CD8-positive, alpha-beta memory T cell (primary cell): ENCODE measurements at regions not wholly inside any gene's neighbourhood (a gene's known extent, or its start where the extent isn't known, plus 50 kb on each side); places are given as distances from the start of the nearest gene placed in this dataset.

Experiments
- CTCF ChIA-PET: fragments of 350-600 bp; sonication (Branson Sonifier 250); formaldehyde crosslinking; loops from one replicate; lab custom pipeline; 2021; ENCODE audit warnings: antibody characterized with exemption; lab: Charles Lee
- POLR2A ChIA-PET: fragments of 350-600 bp; sonication (Branson Sonifier 250); formaldehyde crosslinking; loops from one replicate; lab custom pipeline; 2021; ENCODE audit warnings: antibody characterized with exemption; lab: Charles Lee
- DNase-seq, 5 donors: peaks; one replicate each; pipeline versions ENCODE4 v3.0.0 to v3.0.0-alpha.2; 2020 to 2022; ENCODE audit warnings: mixed read lengths in 1 of 5
- H3K27ac ChIP-seq: one replicate; pipeline ENCODE4 v1.7.0; 2013; ENCODE audit warnings: low read depth, mild to moderate bottlenecking, low read length, moderate library complexity
- H3K27me3 ChIP-seq: 2 replicates; pipeline ENCODE4 v1.7.0; 2013; ENCODE audit warnings: low read length, mild to moderate bottlenecking; ENCODE audit not compliant: insufficient read depth, poor library complexity, severe bottlenecking
- H3K36me3 ChIP-seq: 2 replicates; pipeline ENCODE4 v1.7.0; 2013; ENCODE audit warnings: mild to moderate bottlenecking, low read length, moderate library complexity; ENCODE audit not compliant: insufficient read depth
- H3K4me1 ChIP-seq: 2 replicates; pipeline ENCODE4 v1.7.0; 2013; ENCODE audit warnings: mild to moderate bottlenecking, low read length, moderate library complexity; ENCODE audit not compliant: insufficient read depth
- H3K4me3 ChIP-seq: 2 replicates; pipeline ENCODE4 v1.7.0; 2013; ENCODE audit warnings: mild to moderate bottlenecking, low read length
- H3K9me3 ChIP-seq: 2 replicates; pipeline ENCODE4 v1.7.0; 2013; ENCODE audit warnings: mild to moderate bottlenecking, low read length
- H3K27ac Mint-ChIP-seq, 8 donors: one replicate each; pipeline ENCODE4 v1.8.0; 2020 to 2021; ENCODE audit warnings: mixed read lengths in 8 of 8, mild to moderate bottlenecking in 6 of 8, inconsistent platforms in 3 of 8, moderate library complexity in 3 of 8
- H3K27me3 Mint-ChIP-seq, 2 donors: one replicate each; pipeline ENCODE4 v1.8.0; 2020 to 2021; ENCODE audit warnings: mixed read lengths in 2 of 2, mild to moderate bottlenecking in 1 of 2, moderate library complexity in 1 of 2
- H3K36me3 Mint-ChIP-seq, 3 donors: one replicate each; pipeline ENCODE4 v1.8.0; 2020 to 2021; ENCODE audit warnings: mixed read lengths in 3 of 3, inconsistent platforms in 1 of 3, mild to moderate bottlenecking in 1 of 3
- H3K4me1 Mint-ChIP-seq, 3 donors: one replicate each; pipeline ENCODE4 v1.8.0; 2020 to 2021; ENCODE audit warnings: mixed read lengths in 3 of 3, inconsistent platforms in 1 of 3, mild to moderate bottlenecking in 1 of 3
- H3K4me3 Mint-ChIP-seq, 7 donors: one replicate each; pipeline ENCODE4 v1.8.0; 2020 to 2021; ENCODE audit warnings: mixed read lengths in 7 of 7, mild to moderate bottlenecking in 6 of 7, moderate library complexity in 4 of 7, inconsistent platforms in 2 of 7
- H3K9me3 Mint-ChIP-seq, 5 donors: one replicate each; pipeline ENCODE4 v1.8.0; 2020 to 2022; ENCODE audit warnings: mixed read lengths in 5 of 5, mild to moderate bottlenecking in 3 of 5, moderate library complexity in 2 of 5, inconsistent platforms in 1 of 5

DNA sequence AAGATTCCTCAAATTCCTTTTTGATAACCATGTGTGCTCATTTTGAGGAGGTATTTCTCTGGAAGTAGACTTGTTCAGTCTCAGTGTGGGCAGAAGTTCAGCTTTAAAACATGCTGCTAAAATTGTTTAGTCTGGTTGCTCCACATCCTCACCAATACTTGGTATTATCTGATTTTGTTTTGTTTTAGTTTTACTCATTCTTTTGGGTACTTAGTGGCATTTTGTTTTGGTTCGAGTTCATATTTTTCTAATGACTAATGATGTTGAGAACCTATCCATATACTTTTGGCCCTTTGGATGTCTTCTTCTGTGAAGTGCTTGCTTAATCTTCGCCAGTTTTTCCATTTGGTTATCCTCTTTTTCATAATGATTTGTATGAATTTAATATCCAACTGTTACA is 694.2 kb upstream of the FZD8 start:
- Histone ChIP-seq H3K9me3 (no peaks in the 10 kb centered on the region), H3K4me3 (no peak overlapping the region), H3K27ac (no peak overlapping the region), H3K4me1 (no peaks in the 10 kb centered on the region), H3K27me3 (no peaks in the 10 kb centered on the region), H3K36me3 (no peaks in the 10 kb centered on the region)
- no peak for DNase-seq
- ChIA-PET CTCF (no interaction called here), POLR2A (no interaction called here)
- Mint-ChIP-seq H3K4me3 (no peak overlapping the region), H3K36me3 (no peaks in the 10 kb centered on the region), H3K27ac (no peak overlapping the region), H3K4me1 (no peaks in the 10 kb centered on the region), H3K27me3 (no peaks in the 10 kb centered on the region), H3K9me3 (peaks cover 0 to 30% (median 10%) of the 10 kb centered on the region in 5 donors)

- no peak overlapping the region for H3K4me3 Mint-ChIP-seq
- H3K36me3 ChIP-seq = no peaks in the 10 kb centered on the region
- no peak overlapping the region for H3K27ac Mint-ChIP-seq
- no peak overlapping the region for H3K27ac ChIP-seq
- no peaks in the 10 kb centered on the region for H3K4me1 ChIP-seq
- ChIA-PET POLR2A (no interaction called here), CTCF (interaction anchor here (0.6 kb wide), 1 partner anchor 405 kb away, joined by 3 read pairs; no protein-coding TSS in a partner anchor)
- H3K36me3 Mint-ChIP-seq = peaks cover 0 to 2% (median 0%) of the 10 kb centered on the region in 3 donors
- no peaks in the 10 kb centered on the region for H3K27me3 ChIP-seq
- peaks cover 0 to 29% (median 3%) of the 10 kb centered on the region in 5 donors for H3K9me3 Mint-ChIP-seq
- H3K4me1 Mint-ChIP-seq = no peaks in the 10 kb centered on the region
- H3K27me3 Mint-ChIP-seq = no peaks in the 10 kb centered on the region
- no peaks in the 10 kb centered on the region for H3K9me3 ChIP-seq
- H3K4me3 ChIP-seq = no peak overlapping the region
- no peak for DNase-seq
These were observed 691.4 kb upstream of the FZD8 start for GRCh38 chr10:36333446-36333845.

DNA sequence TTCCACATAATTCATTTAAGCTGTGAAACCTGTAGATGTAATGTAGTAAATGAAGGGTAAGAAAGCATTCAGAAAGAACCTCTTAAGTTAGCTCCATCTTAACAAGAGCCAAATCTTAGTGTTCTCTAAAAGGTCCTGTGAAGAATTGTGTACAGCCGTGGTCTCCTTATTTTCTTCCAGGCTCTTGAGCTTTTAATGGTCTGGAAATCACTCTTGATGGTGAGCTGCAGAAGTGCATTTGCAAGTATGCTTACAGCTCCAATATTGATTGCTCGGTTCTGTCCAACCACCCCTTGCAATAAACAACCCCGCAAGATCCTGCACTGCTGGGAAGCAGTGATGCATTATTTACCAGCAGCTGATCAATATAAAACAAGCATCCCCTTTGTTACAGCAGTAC is 690.8 kb upstream of the FZD8 start:
- H3K36me3 Mint-ChIP-seq = peaks cover 0 to 2% (median 0%) of the 10 kb centered on the region in 3 donors
- no peaks in the 10 kb centered on the region for H3K36me3 ChIP-seq
- no peak overlapping the region for H3K4me3 Mint-ChIP-seq
- no peaks in the 10 kb centered on the region for H3K9me3 ChIP-seq
- CTCF ChIA-PET = no interaction called here
- no peaks in the 10 kb centered on the region for H3K4me1 Mint-ChIP-seq
- H3K4me3 ChIP-seq = no peak overlapping the region
- POLR2A ChIA-PET = no interaction called here
- H3K9me3 Mint-ChIP-seq = peaks cover 0 to 25% (median 4%) of the 10 kb centered on the region in 5 donors
- DNase-seq = no peak
- no peaks in the 10 kb centered on the region for H3K27me3 Mint-ChIP-seq
- no peak overlapping the region for H3K27ac Mint-ChIP-seq
- H3K4me1 ChIP-seq = no peaks in the 10 kb centered on the region
- no peak overlapping the region for H3K27ac ChIP-seq
- H3K27me3 ChIP-seq = no peaks in the 10 kb centered on the region

- Histone ChIP-seq H3K4me1 (no peaks in the 10 kb centered on the region), H3K4me3 (no peak overlapping the region), H3K9me3 (no peaks in the 10 kb centered on the region), H3K27me3 (no peaks in the 10 kb centered on the region), H3K36me3 (no peaks in the 10 kb centered on the region), H3K27ac (no peak overlapping the region)
- peaks cover 3 to 16% (median 5%) of the 10 kb centered on the region in 5 donors for H3K9me3 Mint-ChIP-seq
- peaks cover 0 to 2% (median 0%) of the 10 kb centered on the region in 3 donors for H3K36me3 Mint-ChIP-seq
- ChIA-PET CTCF (no interaction called here), POLR2A (no interaction called here)
- no peak overlapping the region for H3K4me3 Mint-ChIP-seq
- DNase-seq = no peak
- H3K4me1 Mint-ChIP-seq = no peaks in the 10 kb centered on the region
- no peak overlapping the region for H3K27ac Mint-ChIP-seq
- no peaks in the 10 kb centered on the region for H3K27me3 Mint-ChIP-seq
These were observed 689.0 kb upstream of the FZD8 start for GRCh38 chr10:36331121-36331520.

DNA sequence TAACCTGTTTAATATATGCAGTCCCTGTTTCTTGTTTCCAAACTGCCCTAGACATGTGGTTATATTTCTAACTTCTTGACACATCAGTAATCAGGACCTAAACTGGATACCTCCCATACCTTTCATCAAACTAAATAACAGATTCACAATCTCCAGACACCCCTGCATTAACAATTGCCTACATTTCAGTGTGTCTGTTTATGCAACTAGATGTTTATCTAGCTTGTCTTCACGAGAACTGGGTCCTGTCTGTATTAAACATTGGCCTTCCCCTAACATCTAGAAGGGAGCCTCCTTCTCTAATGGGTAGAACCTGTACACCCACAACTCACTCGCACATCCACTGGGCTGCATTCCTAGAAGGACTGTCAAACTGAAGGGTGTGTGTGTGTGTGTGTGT is 683.7 kb upstream of the FZD8 start:
- CTCF ChIA-PET = no interaction called here
- Histone ChIP-seq H3K36me3 (no peaks in the 10 kb centered on the region), H3K27me3 (no peaks in the 10 kb centered on the region), H3K4me3 (no peak overlapping the region), H3K4me1 (no peaks in the 10 kb centered on the region), H3K9me3 (no peaks in the 10 kb centered on the region), H3K27ac (no peak overlapping the region)
- H3K27me3 Mint-ChIP-seq = no peaks in the 10 kb centered on the region
- H3K36me3 Mint-ChIP-seq = peaks cover 0 to 2% (median 0%) of the 10 kb centered on the region in 3 donors
- H3K27ac Mint-ChIP-seq = no peak overlapping the region
- POLR2A ChIA-PET = no interaction called here
- peaks cover 3 to 17% (median 8%) of the 10 kb centered on the region in 5 donors for H3K9me3 Mint-ChIP-seq
- DNase-seq = no peak
- H3K4me3 Mint-ChIP-seq = no peak overlapping the region
- H3K4me1 Mint-ChIP-seq = no peaks in the 10 kb centered on the region

DNA sequence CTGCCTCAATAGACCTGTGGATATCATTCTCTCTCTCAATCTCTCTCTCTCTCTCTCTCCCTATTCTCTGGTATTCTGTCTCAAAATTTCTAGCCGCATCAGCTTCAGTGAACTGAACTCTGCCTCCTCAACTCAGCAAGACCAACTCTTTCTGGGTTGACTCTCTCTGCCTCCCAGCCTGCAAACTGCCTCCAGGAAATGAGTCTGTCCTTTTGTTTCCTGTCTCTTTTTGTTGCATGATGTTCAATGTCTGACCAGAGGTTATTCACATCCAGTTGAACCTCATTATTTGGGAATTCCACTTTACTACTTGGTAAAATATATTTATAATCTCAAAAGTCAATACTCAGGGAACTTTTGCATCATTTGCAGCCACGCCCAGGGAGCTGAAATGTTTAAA is 682.7 kb upstream of the FZD8 start:
- no peaks in the 10 kb centered on the region for H3K36me3 Mint-ChIP-seq
- no peaks in the 10 kb centered on the region for H3K27me3 ChIP-seq
- H3K27ac Mint-ChIP-seq = no peak overlapping the region
- no peak overlapping the region for H3K4me3 ChIP-seq
- no peak overlapping the region for H3K27ac ChIP-seq
- DNase-seq = no peak
- POLR2A ChIA-PET = no interaction called here
- H3K4me1 ChIP-seq = no peaks in the 10 kb centered on the region
- H3K4me3 Mint-ChIP-seq = no peak overlapping the region
- no peaks in the 10 kb centered on the region for H3K9me3 ChIP-seq
- no peaks in the 10 kb centered on the region for H3K36me3 ChIP-seq
- CTCF ChIA-PET = no interaction called here
- peaks cover 7 to 21% (median 8%) of the 10 kb centered on the region in 5 donors for H3K9me3 Mint-ChIP-seq
- H3K27me3 Mint-ChIP-seq = no peaks in the 10 kb centered on the region
- no peaks in the 10 kb centered on the region for H3K4me1 Mint-ChIP-seq

GRCh38 chr10:36313142-36313541 is 671.0 kb upstream of the FZD8 start:
- ChIA-PET POLR2A (no interaction called here), CTCF (no interaction called here)
- H3K27ac ChIP-seq = no peak overlapping the region
- Mint-ChIP-seq H3K36me3 (no peaks in the 10 kb centered on the region), H3K9me3 (peaks cover 0 to 30% (median 4%) of the 10 kb centered on the region in 5 donors), H3K27ac (no peak overlapping the region), H3K4me3 (no peak overlapping the region), H3K4me1 (no peaks in the 10 kb centered on the region), H3K27me3 (no peaks in the 10 kb centered on the region)
- no peaks in the 10 kb centered on the region for H3K27me3 ChIP-seq
- H3K36me3 ChIP-seq = no peaks in the 10 kb centered on the region
- H3K9me3 ChIP-seq = no peaks in the 10 kb centered on the region
- H3K4me3 ChIP-seq = no peak overlapping the region
- H3K4me1 ChIP-seq = no peaks in the 10 kb centered on the region
- no peak for DNase-seq

DNA sequence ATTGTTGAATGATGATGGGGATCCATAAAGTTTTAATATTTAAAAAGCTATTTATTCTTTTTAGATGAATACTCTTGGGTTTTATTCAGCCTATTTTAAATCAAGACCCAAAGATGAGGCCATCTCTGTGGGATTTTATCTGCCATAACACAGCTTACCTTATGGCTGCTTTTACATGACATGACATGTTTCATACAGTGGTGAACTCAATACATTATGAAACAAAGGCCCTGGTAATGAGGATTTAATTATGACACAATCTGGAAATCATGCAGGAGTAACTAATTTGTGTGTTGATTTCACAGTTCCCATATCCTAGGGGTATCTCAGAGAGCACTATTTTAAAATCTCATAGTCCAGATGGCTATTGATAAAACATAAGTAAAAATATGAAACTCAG is 661.8 kb upstream of the FZD8 start:
- H3K4me1 Mint-ChIP-seq = no peaks in the 10 kb centered on the region
- H3K36me3 Mint-ChIP-seq = no peaks in the 10 kb centered on the region
- peaks cover 0 to 1% of the 10 kb centered on the region in 2 donors for H3K27me3 Mint-ChIP-seq
- no peak overlapping the region for H3K27ac Mint-ChIP-seq
- DNase-seq = no peak
- ChIA-PET POLR2A (no interaction called here), CTCF (no interaction called here)
- Histone ChIP-seq H3K9me3 (no peaks in the 10 kb centered on the region), H3K4me3 (no peak overlapping the region), H3K27ac (no peak overlapping the region), H3K27me3 (no peaks in the 10 kb centered on the region), H3K4me1 (no peaks in the 10 kb centered on the region), H3K36me3 (no peaks in the 10 kb centered on the region)
- peaks cover 0 to 9% (median 6%) of the 10 kb centered on the region in 5 donors for H3K9me3 Mint-ChIP-seq
- no peak overlapping the region for H3K4me3 Mint-ChIP-seq

GRCh38 chr10:36302086-36302485 is 660.0 kb upstream of the FZD8 start:
- POLR2A ChIA-PET = no interaction called here
- Mint-ChIP-seq H3K27me3 (peaks cover 0 to 1% of the 10 kb centered on the region in 2 donors), H3K36me3 (no peaks in the 10 kb centered on the region), H3K4me3 (no peak overlapping the region), H3K9me3 (peaks cover 0 to 14% (median 9%) of the 10 kb centered on the region in 5 donors), H3K4me1 (no peaks in the 10 kb centered on the region), H3K27ac (no peak overlapping the region)
- Histone ChIP-seq H3K4me3 (no peak overlapping the region), H3K4me1 (no peaks in the 10 kb centered on the region), H3K27me3 (no peaks in the 10 kb centered on the region), H3K27ac (no peak overlapping the region), H3K9me3 (no peaks in the 10 kb centered on the region), H3K36me3 (no peaks in the 10 kb centered on the region)
- no peak for DNase-seq
- CTCF ChIA-PET = no interaction called here
